Astrocyte (in vitro differentiated cells and primary cell): ENCODE measurements at regions not wholly inside any gene's neighbourhood (a gene's known extent, or its start where the extent isn't known, plus 50 kb on each side); places are given as distances from the start of the nearest gene placed in this dataset.

ENCODE experiments used
- DNase-seq: peaks from one replicate; pipeline ENCODE4 v3.0.0-alpha.2; 2010; ENCODE audit warnings: low read depth
- FAIRE-seq: peaks from 2 replicates; lab custom pipeline; 2011; peaks lifted over from hg19 to GRCh38; lab: Jason Lieb, UNC
- H2AFZ ChIP-seq: 2 replicates; pipeline ENCODE4 v1.6.0; 2012; ENCODE audit warnings: low read depth, low read length, inconsistent platforms
- H3K27ac ChIP-seq: 2 replicates; pipeline ENCODE4 v1.5.1; 2011; ENCODE audit warnings: low read depth, low read length, inconsistent platforms
- H3K27me3 ChIP-seq: 2 replicates; pipeline ENCODE4 v1.6.0; 2011; ENCODE audit warnings: low read length, inconsistent platforms; ENCODE audit not compliant: insufficient read depth
- H3K36me3 ChIP-seq: 2 replicates; pipeline ENCODE4 v1.5.1; 2011; ENCODE audit warnings: low read length, inconsistent platforms; ENCODE audit not compliant: insufficient read depth
- H3K4me1 ChIP-seq: 2 replicates; pipeline ENCODE4 v1.5.1; 2011; ENCODE audit warnings: low read length, inconsistent platforms; ENCODE audit not compliant: insufficient read depth
- H3K4me2 ChIP-seq: 2 replicates; pipeline ENCODE4 v1.6.0; 2012; ENCODE audit warnings: low read length, inconsistent platforms
- H3K4me3 ChIP-seq: 2 replicates; pipeline ENCODE4 v1.5.1; 2011; ENCODE audit warnings: low read depth, mild to moderate bottlenecking, low read length, inconsistent platforms; ENCODE audit not compliant: insufficient read depth
- H3K79me2 ChIP-seq: 2 replicates; pipeline ENCODE4 v1.6.0; 2012; ENCODE audit warnings: mild to moderate bottlenecking, low read length, inconsistent platforms; ENCODE audit not compliant: insufficient read depth
- H3K9ac ChIP-seq: 2 replicates; pipeline ENCODE4 v1.6.0; 2012; ENCODE audit warnings: mild to moderate bottlenecking, low read length, inconsistent platforms
- H3K9me3 ChIP-seq: 2 replicates; pipeline ENCODE4 v1.5.1; 2012; ENCODE audit warnings: low read depth, mild to moderate bottlenecking, low read length, inconsistent platforms; ENCODE audit not compliant: insufficient read depth
- H4K20me1 ChIP-seq: 2 replicates; pipeline ENCODE4 v1.6.0; 2012; ENCODE audit warnings: low read length, inconsistent platforms; ENCODE audit not compliant: insufficient read depth
- H3K27ac Mint-ChIP-seq: one replicate; pipeline ENCODE4 v1.8.0; 2021; ENCODE audit warnings: mild to moderate bottlenecking, mixed read lengths; ENCODE audit not compliant: unreplicated experiment
- H3K27me3 Mint-ChIP-seq: one replicate; pipeline ENCODE4 v1.8.0; 2021; ENCODE audit warnings: low read depth, mixed read lengths; ENCODE audit not compliant: unreplicated experiment
- H3K36me3 Mint-ChIP-seq: one replicate; pipeline ENCODE4 v1.8.0; 2021; ENCODE audit warnings: low read depth, mixed read lengths; ENCODE audit not compliant: unreplicated experiment
- H3K4me1 Mint-ChIP-seq: one replicate; pipeline ENCODE4 v1.8.0; 2021; ENCODE audit warnings: low read depth, mixed read lengths; ENCODE audit not compliant: unreplicated experiment
- H3K4me3 Mint-ChIP-seq: one replicate; pipeline ENCODE4 v1.8.0; 2021; ENCODE audit warnings: mild to moderate bottlenecking, moderate library complexity, mixed read lengths; ENCODE audit not compliant: unreplicated experiment
- H3K9me3 Mint-ChIP-seq: one replicate; pipeline ENCODE4 v1.8.0; 2021; ENCODE audit warnings: mild to moderate bottlenecking, mixed read lengths; ENCODE audit not compliant: unreplicated experiment
- EZH2 ChIP-seq: IDR thresholded peaks from 2 replicates; pipeline ENCODE4 v1.6.1; 2012; ENCODE audit warnings: mild to moderate bottlenecking, low read length, inconsistent platforms; ENCODE audit not compliant: insufficient read depth
- TF ChIP-seq, protein P1 (sequence below): IDR thresholded peaks from 2 replicates; pipeline ENCODE4 v1.5.1; 2011; ENCODE audit warnings: low read depth, mild to moderate bottlenecking, inconsistent platforms, low read length, moderate library complexity; ENCODE audit not compliant: insufficient read depth

DNA sequence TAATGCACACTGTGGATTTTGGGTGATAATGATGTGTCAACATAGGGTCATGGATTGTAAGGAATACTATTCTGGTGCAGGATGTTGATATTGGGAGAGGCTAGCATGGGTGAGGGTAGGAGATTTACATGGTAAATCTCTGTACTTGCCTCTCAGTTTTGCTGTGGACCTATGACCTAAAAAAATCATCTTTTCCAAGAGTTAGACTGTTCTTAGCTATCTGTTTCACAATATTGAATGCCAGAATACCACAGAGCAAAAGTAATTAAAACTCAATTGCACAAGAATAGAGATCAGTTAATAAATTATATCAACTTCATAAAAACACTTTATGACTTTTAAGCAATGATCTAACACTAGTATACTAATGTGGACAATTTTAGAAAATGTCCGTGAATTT, 651.6 kb downstream of the HTR1A start:
- Histone ChIP-seq H3K79me2 (no peaks in the 10 kb centered on the region), H2AFZ (no peak overlapping the region)

DNA sequence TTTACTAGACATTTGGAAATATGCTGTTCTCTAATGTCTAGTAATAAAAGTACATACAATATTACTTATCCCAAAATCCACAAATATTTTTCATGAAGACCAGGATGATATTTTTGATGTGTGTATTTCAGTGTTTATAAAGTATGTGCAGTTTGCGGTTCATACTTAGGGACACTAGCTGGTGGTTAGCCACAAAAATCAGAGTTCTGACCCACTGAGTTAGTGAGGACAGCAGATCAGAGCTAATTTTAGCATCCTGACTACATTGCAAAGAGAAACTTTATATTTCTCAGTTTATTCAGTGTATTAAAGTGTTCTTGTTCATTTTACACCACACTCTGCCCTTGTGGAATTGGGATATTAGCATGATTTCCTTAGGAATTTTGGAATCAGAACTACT, 655.3 kb downstream of the HTR1A start:
- Mint-ChIP-seq H3K4me3 (no peak overlapping the region), H3K4me1 (peaks cover 5% of the 10 kb centered on the region), H3K27me3 (peaks cover 2% of the 10 kb centered on the region), H3K9me3 (no peaks in the 10 kb centered on the region), H3K27ac (peak overlapping the region; percentile 67), H3K36me3 (no peaks in the 10 kb centered on the region)
- no peak overlapping the region for H3K27ac ChIP-seq
- no peak overlapping the region for H2AFZ ChIP-seq
- no peaks in the 10 kb centered on the region for H3K4me1 ChIP-seq
- no peaks in the 10 kb centered on the region for H3K27me3 ChIP-seq
- no peaks in the 10 kb centered on the region for H3K36me3 ChIP-seq
- H3K9ac ChIP-seq = no peak overlapping the region
- no peaks in the 10 kb centered on the region for H3K79me2 ChIP-seq
- no peaks in the 10 kb centered on the region for H4K20me1 ChIP-seq
- H3K4me2 ChIP-seq = no peak overlapping the region
- H3K4me3 ChIP-seq = no peak overlapping the region
- TF ChIP-seq, protein P1, sequence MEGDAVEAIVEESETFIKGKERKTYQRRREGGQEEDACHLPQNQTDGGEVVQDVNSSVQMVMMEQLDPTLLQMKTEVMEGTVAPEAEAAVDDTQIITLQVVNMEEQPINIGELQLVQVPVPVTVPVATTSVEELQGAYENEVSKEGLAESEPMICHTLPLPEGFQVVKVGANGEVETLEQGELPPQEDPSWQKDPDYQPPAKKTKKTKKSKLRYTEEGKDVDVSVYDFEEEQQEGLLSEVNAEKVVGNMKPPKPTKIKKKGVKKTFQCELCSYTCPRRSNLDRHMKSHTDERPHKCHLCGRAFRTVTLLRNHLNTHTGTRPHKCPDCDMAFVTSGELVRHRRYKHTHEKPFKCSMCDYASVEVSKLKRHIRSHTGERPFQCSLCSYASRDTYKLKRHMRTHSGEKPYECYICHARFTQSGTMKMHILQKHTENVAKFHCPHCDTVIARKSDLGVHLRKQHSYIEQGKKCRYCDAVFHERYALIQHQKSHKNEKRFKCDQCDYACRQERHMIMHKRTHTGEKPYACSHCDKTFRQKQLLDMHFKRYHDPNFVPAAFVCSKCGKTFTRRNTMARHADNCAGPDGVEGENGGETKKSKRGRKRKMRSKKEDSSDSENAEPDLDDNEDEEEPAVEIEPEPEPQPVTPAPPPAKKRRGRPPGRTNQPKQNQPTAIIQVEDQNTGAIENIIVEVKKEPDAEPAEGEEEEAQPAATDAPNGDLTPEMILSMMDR = no peak
- no peak for TF ChIP-seq EZH2
- no peaks in the 10 kb centered on the region for H3K9me3 ChIP-seq
- DNase-seq (no peak), FAIRE-seq (no peak)

More for the DNA sequence above, 651.6 kb downstream of the HTR1A start:
- Histone ChIP-seq H3K4me3 (no peak overlapping the region), H4K20me1 (no peaks in the 10 kb centered on the region), H3K9ac (no peak overlapping the region), H3K27ac (no peak overlapping the region), H3K36me3 (no peaks in the 10 kb centered on the region), H3K4me1 (no peaks in the 10 kb centered on the region), H3K9me3 (no peaks in the 10 kb centered on the region), H3K4me2 (no peak overlapping the region), H3K27me3 (no peaks in the 10 kb centered on the region)
- no peak for TF ChIP-seq EZH2
- TF ChIP-seq, protein P1 = no peak
- Mint-ChIP-seq H3K4me1 (peaks cover 5% of the 10 kb centered on the region), H3K36me3 (no peaks in the 10 kb centered on the region), H3K27me3 (no peaks in the 10 kb centered on the region), H3K4me3 (no peak overlapping the region), H3K27ac (no peak overlapping the region), H3K9me3 (no peaks in the 10 kb centered on the region)
- FAIRE-seq = no peak
- no peak for DNase-seq

DNA sequence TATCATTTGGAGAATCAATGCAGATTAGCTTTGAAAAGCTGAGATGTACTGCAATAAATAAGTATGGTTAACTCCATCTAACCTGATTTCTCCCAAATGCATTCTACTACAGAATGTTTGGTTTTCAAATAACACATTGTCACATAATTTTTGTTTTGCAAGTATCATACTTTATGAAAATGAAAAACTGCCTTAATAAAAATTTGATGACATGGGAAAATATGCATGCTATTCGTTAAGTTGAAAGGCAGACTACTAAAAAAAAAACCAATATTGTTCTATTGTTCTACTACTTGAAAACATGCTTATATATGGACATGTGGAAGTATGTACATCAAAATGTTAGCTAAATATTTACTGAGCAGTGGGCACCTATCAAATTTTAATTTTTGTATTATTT, 668.9 kb downstream of the HTR1A start:
- no peaks in the 10 kb centered on the region for H3K9me3 ChIP-seq
- H3K4me1 Mint-ChIP-seq = no peaks in the 10 kb centered on the region
- H4K20me1 ChIP-seq = no peaks in the 10 kb centered on the region
- H3K79me2 ChIP-seq = no peaks in the 10 kb centered on the region
- H3K27ac ChIP-seq = no peak overlapping the region
- H3K27ac Mint-ChIP-seq = no peak overlapping the region
- no peak overlapping the region for H3K4me3 Mint-ChIP-seq
- H3K9ac ChIP-seq = no peak overlapping the region
- no peak overlapping the region for H3K4me2 ChIP-seq
- no peak for DNase-seq
- H3K4me3 ChIP-seq = no peak overlapping the region
- no peaks in the 10 kb centered on the region for H3K36me3 ChIP-seq
- no peaks in the 10 kb centered on the region for H3K27me3 Mint-ChIP-seq
- no peaks in the 10 kb centered on the region for H3K9me3 Mint-ChIP-seq
- no peak for TF ChIP-seq EZH2
- TF ChIP-seq, protein P1 = no peak
- no peak for FAIRE-seq
- H2AFZ ChIP-seq = no peak overlapping the region
- no peaks in the 10 kb centered on the region for H3K27me3 ChIP-seq
- no peaks in the 10 kb centered on the region for H3K36me3 Mint-ChIP-seq
- H3K4me1 ChIP-seq = no peaks in the 10 kb centered on the region
